HCT116 (cell line): ENCODE measurements at regions not wholly inside any gene's neighbourhood (a gene's known extent, or its start where the extent isn't known, plus 50 kb on each side); places are given as distances from the start of the nearest gene placed in this dataset.

Experiments
- ATAC-seq: fragments of 200-7000 bp; cut with Tn5 transposase; 2 replicates; pipeline ENCODE4 v1.9.1; 2020; ENCODE audit warnings: mild to moderate bottlenecking, moderate library complexity
- BruUV-seq: library from RNA; stranded (reverse); fragments of 400-500 nt; replicated peaks from 2 replicates; lab custom pipeline; 2021; lab: Mats Ljungman, UMichigan
- CTCF ChIA-PET: fragments of 300-600 bp; sonication (Branson Sonifier 250); formaldehyde crosslinking; loops from one replicate; lab custom pipeline; 2021; ENCODE audit warnings: antibody characterized with exemption; lab: Charles Lee
- POLR2A ChIA-PET: fragments of 300-600, 350-600 bp; sonication (Branson Sonifier 250); formaldehyde crosslinking; loops from one replicate; lab custom pipeline; 2021; ENCODE audit warnings: antibody characterized with exemption; lab: Charles Lee
- RAD21 ChIA-PET, 2 experiments: fragments of 300-600 bp; sonication (Branson Sonifier 250); formaldehyde crosslinking; loops; one replicate each; lab custom pipeline; 2023; ENCODE audit warnings: low total read pairs in 2 of 2; ENCODE audit not compliant: uncharacterized antibody in 2 of 2, unreplicated experiment in 2 of 2, low non-redundant PET in 1 of 2; lab: Charles Lee
- DNase-seq: peaks from one replicate; pipeline ENCODE4 v3.0.0-alpha.2; 2010; ENCODE audit warnings: low read depth, low spot score
- H2AFZ ChIP-seq: fragments of 200-600 bp; shearing (Covaris generic), sonication (generic); 2 replicates; pipeline ENCODE4 v1.6.1; 2017; ENCODE audit warnings: low read depth, mixed run types, mixed read lengths, antibody characterized with exemption, low read length; ENCODE audit not compliant: poor library complexity, severe bottlenecking
- H3K27ac ChIP-seq: 2 replicates; pipeline ENCODE4 v1.5.1; 2012; ENCODE audit warnings: low read depth, low read length
- H3K27me3 ChIP-seq: fragments of 200-600 bp; sonication (generic); 2 replicates; pipeline ENCODE4 v1.6.1; 2016; ENCODE audit warnings: mixed run types, low read length, mixed read lengths; ENCODE audit not compliant: insufficient read depth
- H3K36me3 ChIP-seq, 2 experiments: fragments of 200-500 bp in 1 of 2; fragments of 200-600 bp in 1 of 2; sonication (Bioruptor generic) in 1 of 2; sonication (generic) in 1 of 2; 2 replicates each; pipeline versions ENCODE4 v1.5.1 to v1.6.1; 2014 to 2016; ENCODE audit warnings: low read length in 2 of 2, inconsistent platforms in 1 of 2, mixed read lengths in 1 of 2, mixed run types in 1 of 2; ENCODE audit not compliant: insufficient read depth in 2 of 2, control insufficient read depth in 1 of 2
- H3K4me1 ChIP-seq, 2 experiments: fragments of 200-600 bp in 1 of 2; sonication (generic) in 1 of 2; 2 replicates each; pipeline versions ENCODE4 v1.5.1 to v1.6.1; 2012 to 2017; ENCODE audit warnings: low read length in 2 of 2, inconsistent platforms in 1 of 2, mild to moderate bottlenecking in 1 of 2, mixed read lengths in 1 of 2, mixed run types in 1 of 2, moderate library complexity in 1 of 2; ENCODE audit not compliant: insufficient read depth in 2 of 2, control insufficient read depth in 1 of 2
- H3K4me2 ChIP-seq: fragments of 200-600 bp; sonication (generic); 2 replicates; pipeline ENCODE4 v1.6.1; 2017; ENCODE audit warnings: mixed run types, low read length, mixed read lengths
- H3K4me3 ChIP-seq, 2 experiments: fragments of 200-600 bp in 1 of 2; sonication (generic) in 1 of 2; replicated peaks in 1 of 2; 2 replicates each; pipeline ENCODE4 v1.5.1; 2011 to 2016; ENCODE audit warnings: low read length in 2 of 2, control low read depth in 1 of 2, low read depth in 1 of 2, mild to moderate bottlenecking in 1 of 2, mixed read lengths in 1 of 2, mixed run types in 1 of 2
- H3K79me2 ChIP-seq: fragments of 200-600 bp; sonication (generic); 2 replicates; pipeline ENCODE4 v1.6.1; 2017; ENCODE audit warnings: mild to moderate bottlenecking, mixed run types, low read length, moderate library complexity, mixed read lengths; ENCODE audit not compliant: insufficient read depth
- H3K9ac ChIP-seq: fragments of 200-600 bp; sonication (generic); 2 replicates; pipeline ENCODE4 v1.6.1; 2016; ENCODE audit warnings: low read length, mixed read lengths
- H3K9me2 ChIP-seq: fragments of 200-600 bp; sonication (generic), shearing (Covaris generic); 2 replicates; pipeline ENCODE4 v1.6.1; 2017; ENCODE audit warnings: mixed run types, mild to moderate bottlenecking, moderate library complexity; ENCODE audit not compliant: insufficient read depth
- H3K9me3 ChIP-seq, 2 experiments: fragments of 200-500 bp in 1 of 2; fragments of 200-600 bp in 1 of 2; sonication (Bioruptor generic) in 1 of 2; sonication (generic) in 1 of 2; 2 replicates each; pipeline ENCODE4 v1.6.1; 2014 to 2017; ENCODE audit warnings: low read length in 2 of 2, mixed read lengths in 2 of 2, inconsistent platforms in 1 of 2, low read depth in 1 of 2, mild to moderate bottlenecking in 1 of 2, mixed run types in 1 of 2, moderate library complexity in 1 of 2; ENCODE audit not compliant: control insufficient read depth in 1 of 2, insufficient read depth in 1 of 2
- H4K20me1 ChIP-seq: fragments of 200-600 bp; sonication (generic), shearing (Covaris generic); 2 replicates; pipeline ENCODE4 v1.6.1; 2017; ENCODE audit warnings: mixed run types, mild to moderate bottlenecking, moderate library complexity; ENCODE audit not compliant: insufficient read depth
- ATF3 ChIP-seq: IDR thresholded peaks from 2 replicates; pipeline ENCODE4 v1.6.1; 2012
- CBX3 ChIP-seq: IDR thresholded peaks from 2 replicates; pipeline ENCODE4 v1.6.1; 2012; ENCODE audit warnings: low read depth
- EGR1 ChIP-seq: IDR thresholded peaks from 2 replicates; pipeline ENCODE4 v1.6.1; 2012; ENCODE audit warnings: low read depth
- EZH2phosphoT487 ChIP-seq: fragments of 200-600 bp; IDR thresholded peaks from 2 replicates; pipeline ENCODE4 v1.6.1; 2018; ENCODE audit warnings: antibody characterized with exemption, borderline replicate concordance
- JUND ChIP-seq: IDR thresholded peaks from 2 replicates; pipeline ENCODE4 v1.6.1; 2012
- MAX ChIP-seq: IDR thresholded peaks from 2 replicates; pipeline ENCODE4 v1.6.1; 2012
- POLR2A ChIP-seq: IDR thresholded peaks from 2 replicates; pipeline ENCODE4 v1.7.0; 2011; ENCODE audit warnings: borderline replicate concordance; ENCODE audit not compliant: insufficient read depth, insufficient read length; ENCODE audit errors: extremely low read depth
- RAD21 ChIP-seq: IDR thresholded peaks from 2 replicates; pipeline ENCODE4 v1.6.1; 2012; ENCODE audit warnings: low read depth, mild to moderate bottlenecking
- SIN3A ChIP-seq: IDR thresholded peaks from 2 replicates; pipeline ENCODE4 v1.6.1; 2012; ENCODE audit warnings: low read depth
- TCF7L2 ChIP-seq: IDR thresholded peaks from 2 replicates; pipeline ENCODE4 v1.7.0; 2011; ENCODE audit warnings: borderline replicate concordance, inconsistent platforms; ENCODE audit not compliant: insufficient read depth, insufficient read length; ENCODE audit errors: extremely low read depth
- ZBTB33 ChIP-seq: IDR thresholded peaks from 2 replicates; pipeline ENCODE4 v1.6.1; 2011; ENCODE audit warnings: mild to moderate bottlenecking, low read length, moderate library complexity; ENCODE audit not compliant: insufficient replicate concordance; ENCODE audit errors: extremely low read depth
- ZFX ChIP-seq: fragments of 450-650 bp; IDR thresholded peaks from 2 replicates; pipeline ENCODE4 v1.6.1; 2017
- intact Hi-C: fragments of 100-400 bp; cut with micrococcal nuclease; formaldehyde crosslinking; loops from 2 replicates; pipeline ENCODE4 v1.10.0; 2022

- no TSS peak for BruUV-seq
- POLR2A ChIA-PET = no interaction called here
- no peaks in the 10 kb centered on the region for H3K27me3 ChIP-seq
- no peaks in the 10 kb centered on the region for H3K36me3 ChIP-seq
- H3K4me3 ChIP-seq = no peak overlapping the region
- DNase-seq = no peak
- H3K9me3 ChIP-seq = no peaks in the 10 kb centered on the region
- H3K4me1 ChIP-seq = no peaks in the 10 kb centered on the region
- CTCF ChIA-PET = no interaction called here
- no peaks in the 10 kb centered on the region for H4K20me1 ChIP-seq
- no peaks in the 10 kb centered on the region for H3K9me2 ChIP-seq
- H2AFZ ChIP-seq = no peak overlapping the region
- no peak for ATAC-seq
- no peak for TF ChIP-seq EGR1
- no peak for TF ChIP-seq EZH2phosphoT487
- TF ChIP-seq TCF7L2 = no peak
- no peak for TF ChIP-seq RAD21
- TF ChIP-seq SIN3A = no peak
- TF ChIP-seq ZBTB33 = no peak
- TF ChIP-seq ATF3 = no peak
- no peak for TF ChIP-seq MAX
- no peak for TF ChIP-seq POLR2A
- no peak for TF ChIP-seq JUND
- TF ChIP-seq ZFX = no peak
- no peak for TF ChIP-seq CBX3
- H3K9ac ChIP-seq = no peak overlapping the region
- RAD21 ChIA-PET = no interaction called here
- no peak overlapping the region for H3K4me2 ChIP-seq
- no peaks in the 10 kb centered on the region for H3K79me2 ChIP-seq
- intact Hi-C loops = no loop called here
- H3K27ac ChIP-seq = no peak overlapping the region
These were observed 218.7 kb upstream of the ARG1 start for GRCh38 chr6:131354356-131354755.
